HepG2 (cell line): ENCODE measurements at regions not wholly inside any gene's neighbourhood (a gene's known extent, or its start where the extent isn't known, plus 50 kb on each side); places are given as distances from the start of the nearest gene placed in this dataset.

Source experiments
- ELF4 ChIP-seq: sonication (generic); formaldehyde crosslinking; IDR thresholded peaks from 2 replicates; pipeline ENCODE4 v1.5.0; 2020; ENCODE audit warnings: missing genetic modification reagents, mild to moderate bottlenecking, moderate library complexity, borderline replicate concordance
- ETV6 ChIP-seq: sonication (generic); formaldehyde crosslinking; conservative IDR thresholded peaks from 2 replicates; pipeline ENCODE4 v1.4.0; 2020; ENCODE audit warnings: missing genetic modification reagents
- FOSL1 ChIP-seq: sonication (generic); formaldehyde crosslinking; IDR thresholded peaks from 2 replicates; pipeline ENCODE4 v1.9.0; 2021; ENCODE audit warnings: missing genetic modification reagents, borderline replicate concordance
- GZF1 ChIP-seq: sonication (generic); formaldehyde crosslinking; IDR thresholded peaks from 2 replicates; pipeline ENCODE4 v1.5.1; 2020; ENCODE audit warnings: mild to moderate bottlenecking, missing genetic modification reagents
- HNRNPL ChIP-seq: fragments of 200-400 bp; formaldehyde crosslinking; IDR thresholded peaks from 2 replicates; pipeline ENCODE4 v1.6.1; 2017; ENCODE audit warnings: mild to moderate bottlenecking, low read depth, low read length
- IKZF1 ChIP-seq: fragments of 450-650 bp; IDR thresholded peaks from 2 replicates; pipeline ENCODE4 v1.7.1; 2016
- JDP2 ChIP-seq: sonication (generic); formaldehyde crosslinking; IDR thresholded peaks from 2 replicates; pipeline ENCODE4 v1.8.1; 2022; ENCODE audit warnings: missing genetic modification reagents, borderline replicate concordance
- JUN ChIP-seq: sonication (generic); formaldehyde crosslinking; IDR thresholded peaks from 2 replicates; pipeline ENCODE4 v1.4.0; 2020; ENCODE audit warnings: mild to moderate bottlenecking, missing genetic modification reagents
- MIER2 ChIP-seq: IDR thresholded peaks from 2 replicates; pipeline ENCODE4 v1.6.1; 2016; ENCODE audit warnings: missing biosample characterization, missing genetic modification reagents
- MTA3 ChIP-seq: sonication (generic); formaldehyde crosslinking; IDR thresholded peaks from 2 replicates; pipeline ENCODE4 v1.4.0; 2020; ENCODE audit warnings: missing genetic modification reagents
- PHF5A ChIP-seq: IDR thresholded peaks from one replicate; pipeline ENCODE4 v1.6.1; 2018; ENCODE audit warnings: low read depth, missing genetic modification reagents; ENCODE audit not compliant: unreplicated experiment
- ZNF160 ChIP-seq: sonication (generic); formaldehyde crosslinking; IDR thresholded peaks from 2 replicates; pipeline ENCODE4 v1.8.0; 2022; ENCODE audit warnings: mild to moderate bottlenecking, inconsistent platforms, missing genetic modification reagents
- ZNF253 ChIP-seq: sonication (generic); formaldehyde crosslinking; IDR thresholded peaks from 2 replicates; pipeline ENCODE4 v1.8.0; 2022; ENCODE audit warnings: mild to moderate bottlenecking, missing genetic modification reagents, borderline replicate concordance
- ZNF879 ChIP-seq: sonication (generic); formaldehyde crosslinking; IDR thresholded peaks from 2 replicates; pipeline ENCODE4 v1.8.1; 2023; ENCODE audit warnings: missing genetic modification reagents
- ZSCAN30 ChIP-seq: sonication (generic); formaldehyde crosslinking; IDR thresholded peaks from 2 replicates; pipeline ENCODE4 v1.5.0; 2020; ENCODE audit warnings: mild to moderate bottlenecking, missing genetic modification reagents
- TF ChIP-seq, protein P1 (sequence below), 2 experiments: sonication (generic) in 1 of 2; formaldehyde crosslinking in 1 of 2; IDR thresholded peaks; 2 replicates each; pipeline versions ENCODE4 v1.6.1 to v1.9.0; 2014 to 2022; ENCODE audit warnings: antibody characterized with exemption in 1 of 2, borderline replicate concordance in 1 of 2, inconsistent platforms in 1 of 2, low read depth in 1 of 2, missing genetic modification reagents in 1 of 2
- TF ChIP-seq, protein P2 (sequence below): sonication (generic); formaldehyde crosslinking; conservative IDR thresholded peaks from 2 replicates; pipeline ENCODE4 v1.8.0; 2022; ENCODE audit warnings: missing genetic modification reagents
- TF ChIP-seq, protein P3 (sequence below): IDR thresholded peaks from 2 replicates; pipeline ENCODE4 v1.6.1; 2016; ENCODE audit warnings: low read depth, control low read depth
- TF ChIP-seq, protein P4 (sequence below): sonication (generic); formaldehyde crosslinking; IDR thresholded peaks from 2 replicates; pipeline ENCODE4 v1.4.0; 2020; ENCODE audit warnings: missing genetic modification reagents

DNA sequence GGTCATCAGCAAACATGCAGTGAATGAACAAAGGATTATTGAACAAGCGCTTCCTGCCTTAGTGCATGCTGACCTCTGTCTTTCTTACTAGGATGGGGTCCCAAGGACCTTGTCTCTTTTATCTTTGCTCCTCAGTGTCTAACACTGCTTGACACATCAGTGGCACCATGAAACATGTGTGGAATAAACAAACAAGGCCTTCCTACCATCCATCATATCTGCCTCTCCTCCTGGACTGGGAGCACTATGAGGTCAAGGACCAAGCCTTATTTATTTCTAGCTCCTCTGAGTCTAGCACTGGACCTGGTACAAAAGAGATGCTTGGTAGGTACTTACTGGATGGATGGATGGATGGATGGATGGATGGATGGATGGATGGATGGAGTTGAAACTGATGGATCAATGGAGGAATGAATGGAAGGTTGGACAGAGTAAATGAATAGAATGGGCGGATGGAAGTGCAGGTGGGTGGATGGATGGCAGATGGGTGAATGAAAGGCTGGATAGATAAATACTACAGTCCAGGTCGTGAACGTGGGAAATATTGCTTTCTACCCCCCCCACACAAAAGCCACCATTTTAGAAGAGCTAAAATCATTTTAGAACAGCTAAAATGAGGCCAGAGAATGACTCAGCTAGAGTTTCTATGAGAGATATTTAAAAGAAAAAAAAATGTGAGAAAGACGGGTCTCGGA, 104.1 kb upstream of the PTPN1 start (continued):
- TF ChIP-seq, protein P1, sequence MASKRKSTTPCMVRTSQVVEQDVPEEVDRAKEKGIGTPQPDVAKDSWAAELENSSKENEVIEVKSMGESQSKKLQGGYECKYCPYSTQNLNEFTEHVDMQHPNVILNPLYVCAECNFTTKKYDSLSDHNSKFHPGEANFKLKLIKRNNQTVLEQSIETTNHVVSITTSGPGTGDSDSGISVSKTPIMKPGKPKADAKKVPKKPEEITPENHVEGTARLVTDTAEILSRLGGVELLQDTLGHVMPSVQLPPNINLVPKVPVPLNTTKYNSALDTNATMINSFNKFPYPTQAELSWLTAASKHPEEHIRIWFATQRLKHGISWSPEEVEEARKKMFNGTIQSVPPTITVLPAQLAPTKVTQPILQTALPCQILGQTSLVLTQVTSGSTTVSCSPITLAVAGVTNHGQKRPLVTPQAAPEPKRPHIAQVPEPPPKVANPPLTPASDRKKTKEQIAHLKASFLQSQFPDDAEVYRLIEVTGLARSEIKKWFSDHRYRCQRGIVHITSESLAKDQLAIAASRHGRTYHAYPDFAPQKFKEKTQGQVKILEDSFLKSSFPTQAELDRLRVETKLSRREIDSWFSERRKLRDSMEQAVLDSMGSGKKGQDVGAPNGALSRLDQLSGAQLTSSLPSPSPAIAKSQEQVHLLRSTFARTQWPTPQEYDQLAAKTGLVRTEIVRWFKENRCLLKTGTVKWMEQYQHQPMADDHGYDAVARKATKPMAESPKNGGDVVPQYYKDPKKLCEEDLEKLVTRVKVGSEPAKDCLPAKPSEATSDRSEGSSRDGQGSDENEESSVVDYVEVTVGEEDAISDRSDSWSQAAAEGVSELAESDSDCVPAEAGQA (IDR thresholded peaks at IDR 0.05; ENCODE audit: low read depth): no peak
- TF ChIP-seq, protein P1 (CRISPR knock-in tag; IDR thresholded peaks at IDR 0.05; ENCODE audit: borderline replicate concordance): no peak
- TF ChIP-seq, protein P2, sequence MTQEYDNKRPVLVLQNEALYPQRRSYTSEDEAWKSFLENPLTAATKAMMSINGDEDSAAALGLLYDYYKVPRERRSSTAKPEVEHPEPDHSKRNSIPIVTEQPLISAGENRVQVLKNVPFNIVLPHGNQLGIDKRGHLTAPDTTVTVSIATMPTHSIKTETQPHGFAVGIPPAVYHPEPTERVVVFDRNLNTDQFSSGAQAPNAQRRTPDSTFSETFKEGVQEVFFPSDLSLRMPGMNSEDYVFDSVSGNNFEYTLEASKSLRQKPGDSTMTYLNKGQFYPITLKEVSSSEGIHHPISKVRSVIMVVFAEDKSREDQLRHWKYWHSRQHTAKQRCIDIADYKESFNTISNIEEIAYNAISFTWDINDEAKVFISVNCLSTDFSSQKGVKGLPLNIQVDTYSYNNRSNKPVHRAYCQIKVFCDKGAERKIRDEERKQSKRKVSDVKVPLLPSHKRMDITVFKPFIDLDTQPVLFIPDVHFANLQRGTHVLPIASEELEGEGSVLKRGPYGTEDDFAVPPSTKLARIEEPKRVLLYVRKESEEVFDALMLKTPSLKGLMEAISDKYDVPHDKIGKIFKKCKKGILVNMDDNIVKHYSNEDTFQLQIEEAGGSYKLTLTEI (CRISPR knock-in tag): no peak
- TF ChIP-seq MIER2 (CRISPR knock-in tag): peak; percentile 88
- no peak for TF ChIP-seq JDP2 (CRISPR knock-in tag)
- TF ChIP-seq ETV6 (CRISPR knock-in tag): peak; percentile 75
- TF ChIP-seq HNRNPL: no peak
- TF ChIP-seq ZSCAN30: no peak
- TF ChIP-seq, protein P3, sequence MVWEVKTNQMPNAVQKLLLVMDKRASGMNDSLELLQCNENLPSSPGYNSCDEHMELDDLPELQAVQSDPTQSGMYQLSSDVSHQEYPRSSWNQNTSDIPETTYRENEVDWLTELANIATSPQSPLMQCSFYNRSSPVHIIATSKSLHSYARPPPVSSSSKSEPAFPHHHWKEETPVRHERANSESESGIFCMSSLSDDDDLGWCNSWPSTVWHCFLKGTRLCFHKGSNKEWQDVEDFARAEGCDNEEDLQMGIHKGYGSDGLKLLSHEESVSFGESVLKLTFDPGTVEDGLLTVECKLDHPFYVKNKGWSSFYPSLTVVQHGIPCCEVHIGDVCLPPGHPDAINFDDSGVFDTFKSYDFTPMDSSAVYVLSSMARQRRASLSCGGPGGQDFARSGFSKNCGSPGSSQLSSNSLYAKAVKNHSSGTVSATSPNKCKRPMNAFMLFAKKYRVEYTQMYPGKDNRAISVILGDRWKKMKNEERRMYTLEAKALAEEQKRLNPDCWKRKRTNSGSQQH (CRISPR knock-in tag): no peak
- TF ChIP-seq IKZF1: no peak
- no peak for TF ChIP-seq ZNF160 (CRISPR knock-in tag)
- no peak for TF ChIP-seq ELF4 (CRISPR knock-in tag)
- TF ChIP-seq GZF1: no peak
- TF ChIP-seq, protein P4, sequence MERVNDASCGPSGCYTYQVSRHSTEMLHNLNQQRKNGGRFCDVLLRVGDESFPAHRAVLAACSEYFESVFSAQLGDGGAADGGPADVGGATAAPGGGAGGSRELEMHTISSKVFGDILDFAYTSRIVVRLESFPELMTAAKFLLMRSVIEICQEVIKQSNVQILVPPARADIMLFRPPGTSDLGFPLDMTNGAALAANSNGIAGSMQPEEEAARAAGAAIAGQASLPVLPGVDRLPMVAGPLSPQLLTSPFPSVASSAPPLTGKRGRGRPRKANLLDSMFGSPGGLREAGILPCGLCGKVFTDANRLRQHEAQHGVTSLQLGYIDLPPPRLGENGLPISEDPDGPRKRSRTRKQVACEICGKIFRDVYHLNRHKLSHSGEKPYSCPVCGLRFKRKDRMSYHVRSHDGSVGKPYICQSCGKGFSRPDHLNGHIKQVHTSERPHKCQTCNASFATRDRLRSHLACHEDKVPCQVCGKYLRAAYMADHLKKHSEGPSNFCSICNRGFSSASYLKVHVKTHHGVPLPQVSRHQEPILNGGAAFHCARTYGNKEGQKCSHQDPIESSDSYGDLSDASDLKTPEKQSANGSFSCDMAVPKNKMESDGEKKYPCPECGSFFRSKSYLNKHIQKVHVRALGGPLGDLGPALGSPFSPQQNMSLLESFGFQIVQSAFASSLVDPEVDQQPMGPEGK: peak; percentile 89
- no peak for TF ChIP-seq ZNF253 (CRISPR knock-in tag)
- TF ChIP-seq MTA3 (CRISPR knock-in tag): no peak
- TF ChIP-seq PHF5A (CRISPR knock-in tag): peak; percentile 65
- peak; percentile 39; the same call in 1 of the 2 replicates for TF ChIP-seq JUN
- TF ChIP-seq ZNF879 (CRISPR knock-in tag): no peak
- no peak for TF ChIP-seq FOSL1 (CRISPR knock-in tag)
